ENCODE measurements at regions not wholly inside any gene's neighbourhood (a gene's known extent, or its start where the extent isn't known, plus 50 kb on each side); places are given as distances from the start of the nearest gene placed in this dataset.

DNA sequence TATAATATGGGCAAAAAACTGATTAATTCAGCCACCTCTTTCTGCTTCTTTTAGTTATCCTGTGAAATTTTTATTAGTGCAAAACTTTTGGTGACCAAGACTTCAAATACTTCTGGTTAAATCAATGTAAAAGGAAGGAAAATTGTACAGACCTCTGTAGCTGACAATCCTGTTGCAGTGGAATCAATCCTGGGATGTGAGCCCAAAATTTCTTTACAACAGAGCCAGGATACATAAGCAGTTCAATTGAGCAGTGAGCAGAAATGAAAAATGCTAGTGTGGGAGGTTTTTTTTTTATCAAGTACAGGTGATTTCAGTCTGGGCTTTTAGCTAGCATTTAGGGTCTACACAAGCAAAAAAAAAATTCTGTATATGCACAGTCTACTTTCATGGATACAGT lies 398.0 kb downstream of the OTOL1 start:
- peaks cover 13% of the 10 kb centered on the region for H3K36me3 Mint-ChIP-seq
- H3K9me3 Mint-ChIP-seq = peaks cover 24% of the 10 kb centered on the region
- POLR2A ChIA-PET = no interaction called here
- TF ChIP-seq NR3C1 (CRISPR knock-in tag; conservative IDR thresholded peaks at IDR 0.05; ENCODE audit: low read depth) (no peak), RELA (CRISPR knock-in tag; IDR thresholded peaks at IDR 0.05; ENCODE audit: borderline replicate concordance) (no peak)
- TF ChIP-seq, protein P1, sequence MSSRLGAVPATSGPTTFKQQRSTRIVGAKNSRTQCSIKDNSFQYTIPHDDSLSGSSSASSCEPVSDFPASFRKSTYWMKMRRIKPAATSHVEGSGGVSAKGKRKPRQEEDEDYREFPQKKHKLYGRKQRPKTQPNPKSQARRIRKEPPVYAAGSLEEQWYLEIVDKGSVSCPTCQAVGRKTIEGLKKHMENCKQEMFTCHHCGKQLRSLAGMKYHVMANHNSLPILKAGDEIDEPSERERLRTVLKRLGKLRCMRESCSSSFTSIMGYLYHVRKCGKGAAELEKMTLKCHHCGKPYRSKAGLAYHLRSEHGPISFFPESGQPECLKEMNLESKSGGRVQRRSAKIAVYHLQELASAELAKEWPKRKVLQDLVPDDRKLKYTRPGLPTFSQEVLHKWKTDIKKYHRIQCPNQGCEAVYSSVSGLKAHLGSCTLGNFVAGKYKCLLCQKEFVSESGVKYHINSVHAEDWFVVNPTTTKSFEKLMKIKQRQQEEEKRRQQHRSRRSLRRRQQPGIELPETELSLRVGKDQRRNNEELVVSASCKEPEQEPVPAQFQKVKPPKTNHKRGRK (CRISPR knock-in tag; IDR thresholded peaks at IDR 0.05; ENCODE audit: borderline replicate concordance) = no peak
- TF ChIP-seq, protein P2, sequence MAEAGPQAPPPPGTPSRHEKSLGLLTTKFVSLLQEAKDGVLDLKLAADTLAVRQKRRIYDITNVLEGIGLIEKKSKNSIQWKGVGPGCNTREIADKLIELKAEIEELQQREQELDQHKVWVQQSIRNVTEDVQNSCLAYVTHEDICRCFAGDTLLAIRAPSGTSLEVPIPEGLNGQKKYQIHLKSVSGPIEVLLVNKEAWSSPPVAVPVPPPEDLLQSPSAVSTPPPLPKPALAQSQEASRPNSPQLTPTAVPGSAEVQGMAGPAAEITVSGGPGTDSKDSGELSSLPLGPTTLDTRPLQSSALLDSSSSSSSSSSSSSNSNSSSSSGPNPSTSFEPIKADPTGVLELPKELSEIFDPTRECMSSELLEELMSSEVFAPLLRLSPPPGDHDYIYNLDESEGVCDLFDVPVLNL (CRISPR knock-in tag; IDR thresholded peaks at IDR 0.05; ENCODE audit: borderline replicate concordance, low read depth) = no peak
- TF ChIP-seq, protein P3, sequence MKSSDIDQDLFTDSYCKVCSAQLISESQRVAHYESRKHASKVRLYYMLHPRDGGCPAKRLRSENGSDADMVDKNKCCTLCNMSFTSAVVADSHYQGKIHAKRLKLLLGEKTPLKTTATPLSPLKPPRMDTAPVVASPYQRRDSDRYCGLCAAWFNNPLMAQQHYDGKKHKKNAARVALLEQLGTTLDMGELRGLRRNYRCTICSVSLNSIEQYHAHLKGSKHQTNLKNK (CRISPR knock-in tag; IDR thresholded peaks at IDR 0.05) = no peak
- no peak for ATAC-seq
- H3K4me3 Mint-ChIP-seq = no peak overlapping the region
- 0 out of 2 replicates have a peak, but pooled peaks cover 10% of the 10 kb centered on the region for H3K4me1 Mint-ChIP-seq
- CTCF ChIA-PET = interaction anchor here (1.1 kb wide), 1 partner anchor 1400 kb away, joined by 3 read pairs; no protein-coding TSS in a partner anchor
- H3K27ac Mint-ChIP-seq = no peak overlapping the region
- H3K27me3 Mint-ChIP-seq (ENCODE audit: low read depth) = no peaks in the 10 kb centered on the region
- DNase-seq (ENCODE audit: low spot score) = no peak

DNA sequence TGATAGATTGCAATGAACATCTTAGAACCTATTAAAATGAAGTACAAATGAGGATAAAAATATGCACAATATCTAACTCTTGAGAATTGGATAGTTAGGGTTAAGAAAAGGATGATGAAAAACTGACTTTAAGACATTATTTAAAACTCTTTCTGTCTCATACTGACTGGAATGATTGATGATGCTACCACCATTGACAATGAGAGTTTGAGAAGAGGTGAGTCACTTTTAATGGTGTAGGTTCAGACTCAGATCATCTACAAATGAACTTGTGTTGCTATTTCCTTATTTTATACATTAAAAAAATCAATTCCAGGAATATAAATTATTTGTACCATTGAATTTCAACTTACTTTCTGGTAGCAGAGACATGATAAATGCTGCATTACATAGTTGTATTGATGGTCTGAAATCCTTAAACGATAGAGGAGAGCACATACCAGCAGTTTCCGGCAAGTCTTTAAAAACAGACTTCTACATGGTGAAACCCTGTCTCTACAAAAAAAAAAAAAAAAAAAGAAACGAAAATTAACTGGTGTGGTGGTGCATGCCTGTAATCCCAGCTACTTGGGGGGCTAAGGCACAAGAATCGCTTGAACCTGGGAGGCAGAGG lies 409.0 kb downstream of the OTOL1 start:
- Mint-ChIP-seq H3K27ac (no peak overlapping the region), H3K27me3 (ENCODE audit: low read depth) (no peaks in the 10 kb centered on the region), H3K4me3 (no peak overlapping the region), H3K9me3 (0 out of 2 replicates have a peak, but pooled peaks cover 4% of the 10 kb centered on the region), H3K36me3 (no peaks in the 10 kb centered on the region), H3K4me1 (no peaks in the 10 kb centered on the region)
- ATAC-seq = no peak
- CTCF ChIA-PET = no interaction called here
- no peak for DNase-seq (ENCODE audit: low spot score)
- no peak for TF ChIP-seq HMGA2 (CRISPR knock-in tag; IDR thresholded peaks at IDR 0.05)
- TF ChIP-seq, protein P4, sequence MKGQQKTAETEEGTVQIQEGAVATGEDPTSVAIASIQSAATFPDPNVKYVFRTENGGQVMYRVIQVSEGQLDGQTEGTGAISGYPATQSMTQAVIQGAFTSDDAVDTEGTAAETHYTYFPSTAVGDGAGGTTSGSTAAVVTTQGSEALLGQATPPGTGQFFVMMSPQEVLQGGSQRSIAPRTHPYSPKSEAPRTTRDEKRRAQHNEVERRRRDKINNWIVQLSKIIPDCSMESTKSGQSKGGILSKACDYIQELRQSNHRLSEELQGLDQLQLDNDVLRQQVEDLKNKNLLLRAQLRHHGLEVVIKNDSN (CRISPR knock-in tag; IDR thresholded peaks at IDR 0.05) = no peak
- TF ChIP-seq ZNF138 (CRISPR knock-in tag; conservative IDR thresholded peaks at IDR 0.05) = no peak
- TF ChIP-seq, protein P1 (CRISPR knock-in tag; IDR thresholded peaks at IDR 0.05; ENCODE audit: borderline replicate concordance) = no peak
- no peak for TF ChIP-seq SP1 (CRISPR knock-in tag; conservative IDR thresholded peaks at IDR 0.05)
- TF ChIP-seq NFYB (CRISPR knock-in tag; conservative IDR thresholded peaks at IDR 0.05; ENCODE audit: low read depth) = no peak
- POLR2A ChIA-PET = interaction anchor here (0.7 kb wide), 1 partner anchor 10 kb away, joined by 4 read pairs; no protein-coding TSS in a partner anchor

GRCh38 chr3:161913786-161914389 lies 417.3 kb downstream of the OTOL1 start:
- CTCF ChIA-PET = interaction anchor here (1.6 kb wide), 1 partner anchor 1577 kb away, joined by 7 read pairs; no protein-coding TSS in a partner anchor
- TF ChIP-seq ZNF396 (CRISPR knock-in tag; IDR thresholded peaks at IDR 0.05; ENCODE audit: borderline replicate concordance) = no peak

More at GRCh38 chr3:161913786-161914389, 417.3 kb downstream of the OTOL1 start:
- Mint-ChIP-seq H3K36me3 (peaks cover 7% of the 10 kb centered on the region), H3K9me3 (peaks cover 7% of the 10 kb centered on the region), H3K4me1 (peaks cover 9% of the 10 kb centered on the region), H3K4me3 (no peak overlapping the region), H3K27me3 (ENCODE audit: low read depth) (no peaks in the 10 kb centered on the region), H3K27ac (no peak overlapping the region)
- no peak for DNase-seq (ENCODE audit: low spot score)
- ATAC-seq = no peak
- POLR2A ChIA-PET = no interaction called here

Data from WTC11 (cell line).